ENCODE measurements at regions not wholly inside any gene's neighbourhood (a gene's known extent, or its start where the extent isn't known, plus 50 kb on each side); places are given as distances from the start of the nearest gene placed in this dataset.
"Not testable (repeated sequence)": the region's sequence is repeated elsewhere in the genome, so short reads cannot be mapped to it uniquely, and the experiment has no call there.

- in situ Hi-C loops (cut with MboI; ENCODE audit: low sequenced_read_pairs): no loop called here
- Histone ChIP-seq H3K36me3 (replicated peaks) (no peaks in the 10 kb centered on the region), H3K9me3 (no peaks in the 10 kb centered on the region), H3K4me1 (no peaks in the 10 kb centered on the region), H3K4me3 (no peak overlapping the region), H3K27me3 (ENCODE audit: low read depth) (no peaks in the 10 kb centered on the region)
- no peak for DNase-seq (ENCODE audit: low spot score in 2 of 2)
Observed at GRCh38 chr18:38688416-38688815, 1122.8 kb upstream of the CELF4 start.

- Histone ChIP-seq H3K4me1 (no peaks in the 10 kb centered on the region), H3K36me3 (replicated peaks) (no peaks in the 10 kb centered on the region), H3K9me3 (no peaks in the 10 kb centered on the region), H3K4me3 (no peak overlapping the region), H3K27me3 (ENCODE audit: low read depth) (no peaks in the 10 kb centered on the region)
- in situ Hi-C loops (cut with MboI; ENCODE audit: low sequenced_read_pairs): no loop called here
- no peak for DNase-seq (ENCODE audit: low spot score in 2 of 2)
Observed at GRCh38 chr18:38670486-38670885, 1104.9 kb upstream of the CELF4 start.

- H3K27me3 ChIP-seq (ENCODE audit: low read depth): no peaks in the 10 kb centered on the region
- no peaks in the 10 kb centered on the region for H3K4me1 ChIP-seq
- H3K9me3 ChIP-seq: no peaks in the 10 kb centered on the region
- H3K36me3 ChIP-seq (replicated peaks): no peaks in the 10 kb centered on the region
- no peak overlapping the region for H3K4me3 ChIP-seq
- DNase-seq (ENCODE audit: low spot score in 2 of 2): no peak
- in situ Hi-C loops (cut with MboI; ENCODE audit: low sequenced_read_pairs): no loop called here
Observed at GRCh38 chr18:38664929-38665328, 1099.3 kb upstream of the CELF4 start.

- Histone ChIP-seq H3K36me3 (replicated peaks) (no peaks in the 10 kb centered on the region), H3K9me3 (no peaks in the 10 kb centered on the region), H3K4me1 (no peaks in the 10 kb centered on the region), H3K4me3 (no peak overlapping the region), H3K27me3 (ENCODE audit: low read depth) (no peaks in the 10 kb centered on the region)
- DNase-seq (ENCODE audit: low spot score in 2 of 2): no peak
- in situ Hi-C loops (cut with MboI; ENCODE audit: low sequenced_read_pairs): no loop called here
Observed at GRCh38 chr18:38663682-38664081, 1098.1 kb upstream of the CELF4 start.

- no peak for DNase-seq (ENCODE audit: low spot score in 2 of 2)
- in situ Hi-C loops (cut with MboI; ENCODE audit: low sequenced_read_pairs): no loop called here
- no peak overlapping the region for H3K4me3 ChIP-seq
- no peaks in the 10 kb centered on the region for H3K36me3 ChIP-seq (replicated peaks)
- H3K4me1 ChIP-seq: no peaks in the 10 kb centered on the region
- no peaks in the 10 kb centered on the region for H3K27me3 ChIP-seq (ENCODE audit: low read depth)
- H3K9me3 ChIP-seq: no peaks in the 10 kb centered on the region
Observed at GRCh38 chr18:38663270-38663669, 1097.7 kb upstream of the CELF4 start.

- H3K4me3 ChIP-seq: no peak overlapping the region
- no peaks in the 10 kb centered on the region for H3K36me3 ChIP-seq (replicated peaks)
- H3K9me3 ChIP-seq: no peaks in the 10 kb centered on the region
- no peaks in the 10 kb centered on the region for H3K27me3 ChIP-seq (ENCODE audit: low read depth)
- DNase-seq (ENCODE audit: low spot score in 2 of 2): no peak
- H3K4me1 ChIP-seq: no peaks in the 10 kb centered on the region
- in situ Hi-C loops (cut with MboI; ENCODE audit: low sequenced_read_pairs): no loop called here
Observed at GRCh38 chr18:38654946-38655345, 1089.3 kb upstream of the CELF4 start.

GRCh38 chr18:38651736-38652135, 1086.1 kb upstream of the CELF4 start:
- no peak overlapping the region for H3K4me3 ChIP-seq
- no peak for DNase-seq (ENCODE audit: low spot score in 2 of 2)
- no peaks in the 10 kb centered on the region for H3K36me3 ChIP-seq (replicated peaks)
- in situ Hi-C loops (cut with MboI; ENCODE audit: low sequenced_read_pairs): no loop called here
- H3K4me1 ChIP-seq: 0 out of 2 replicates have a peak, but pooled peaks cover 2% of the 10 kb centered on the region
- H3K27me3 ChIP-seq (ENCODE audit: low read depth): no peaks in the 10 kb centered on the region
- no peaks in the 10 kb centered on the region for H3K9me3 ChIP-seq

GRCh38 chr18:38648179-38648578, 1082.6 kb upstream of the CELF4 start:
- H3K4me3 ChIP-seq: no peak overlapping the region
- H3K9me3 ChIP-seq: no peaks in the 10 kb centered on the region
- DNase-seq (ENCODE audit: low spot score in 2 of 2): no peak
- in situ Hi-C loops (cut with MboI; ENCODE audit: low sequenced_read_pairs): no loop called here
- H3K36me3 ChIP-seq (replicated peaks): no peaks in the 10 kb centered on the region
- peaks cover 5% of the 10 kb centered on the region; the same call in 1 of the 2 replicates for H3K4me1 ChIP-seq
- no peaks in the 10 kb centered on the region for H3K27me3 ChIP-seq (ENCODE audit: low read depth)

- H3K4me1 ChIP-seq: peaks cover 5% of the 10 kb centered on the region; the same call in 1 of the 2 replicates
Observed at GRCh38 chr18:38646296-38646695, 1080.7 kb upstream of the CELF4 start.

GRCh38 chr18:38644875-38645641, 1079.5 kb upstream of the CELF4 start:
- H3K36me3 ChIP-seq (replicated peaks): no peaks in the 10 kb centered on the region
- no peak overlapping the region for H3K4me3 ChIP-seq
- peaks cover 5% of the 10 kb centered on the region; the same call in 1 of the 2 replicates for H3K4me1 ChIP-seq
- in situ Hi-C loops (cut with MboI; ENCODE audit: low sequenced_read_pairs): no loop called here
- H3K9me3 ChIP-seq: no peaks in the 10 kb centered on the region
- no peaks in the 10 kb centered on the region for H3K27me3 ChIP-seq (ENCODE audit: low read depth)
- DNase-seq (ENCODE audit: low spot score in 2 of 2): no peak

More at GRCh38 chr18:38646296-38646695, 1080.7 kb upstream of the CELF4 start:
- no peak for DNase-seq (ENCODE audit: low spot score in 2 of 2)
- H3K36me3 ChIP-seq (replicated peaks): no peaks in the 10 kb centered on the region
- no peaks in the 10 kb centered on the region for H3K9me3 ChIP-seq
- no peaks in the 10 kb centered on the region for H3K27me3 ChIP-seq (ENCODE audit: low read depth)
- in situ Hi-C loops (cut with MboI; ENCODE audit: low sequenced_read_pairs): no loop called here
- no peak overlapping the region for H3K4me3 ChIP-seq

GRCh38 chr18:38642711-38643110, 1077.1 kb upstream of the CELF4 start:
- in situ Hi-C loops (cut with MboI; ENCODE audit: low sequenced_read_pairs): no loop called here
- no peak for DNase-seq (ENCODE audit: low spot score in 2 of 2)

GRCh38 chr18:38639700-38640099, 1074.1 kb upstream of the CELF4 start:
- H3K9me3 ChIP-seq; H3K27me3 ChIP-seq (ENCODE audit: low read depth); in situ Hi-C loops (cut with MboI; ENCODE audit: low sequenced_read_pairs); H3K4me3 ChIP-seq; H3K4me1 ChIP-seq; H3K36me3 ChIP-seq (replicated peaks); DNase-seq (ENCODE audit: low spot score in 2 of 2): not testable (repeated sequence)

More at GRCh38 chr18:38642711-38643110, 1077.1 kb upstream of the CELF4 start:
- Histone ChIP-seq H3K27me3 (ENCODE audit: low read depth) (no peaks in the 10 kb centered on the region), H3K4me1 (peaks cover 3% of the 10 kb centered on the region; the same call in 1 of the 2 replicates), H3K36me3 (replicated peaks) (no peaks in the 10 kb centered on the region), H3K4me3 (no peak overlapping the region), H3K9me3 (no peaks in the 10 kb centered on the region; the same call in 1 of the 2 replicates)

GRCh38 chr18:38635709-38636430, 1070.3 kb upstream of the CELF4 start:
- Histone ChIP-seq H3K4me3 (no peak overlapping the region), H3K36me3 (replicated peaks) (no peaks in the 10 kb centered on the region), H3K9me3 (no peaks in the 10 kb centered on the region; the same call in 1 of the 2 replicates), H3K27me3 (ENCODE audit: low read depth) (no peaks in the 10 kb centered on the region), H3K4me1 (no peaks in the 10 kb centered on the region)
- DNase-seq (ENCODE audit: low spot score in 2 of 2): no peak
- in situ Hi-C loops (cut with MboI; ENCODE audit: low sequenced_read_pairs): no loop called here

- DNase-seq (ENCODE audit: low spot score in 2 of 2): no peak
- H3K36me3 ChIP-seq (replicated peaks): no peaks in the 10 kb centered on the region
- in situ Hi-C loops (cut with MboI; ENCODE audit: low sequenced_read_pairs): no loop called here
- no peaks in the 10 kb centered on the region; the same call in 1 of the 2 replicates for H3K9me3 ChIP-seq
- no peak overlapping the region for H3K4me3 ChIP-seq
- no peaks in the 10 kb centered on the region for H3K4me1 ChIP-seq
- no peaks in the 10 kb centered on the region for H3K27me3 ChIP-seq (ENCODE audit: low read depth)
Observed at GRCh38 chr18:38634117-38634516, 1068.5 kb upstream of the CELF4 start.
